GM12873 (cell line): ENCODE measurements at regions not wholly inside any gene's neighbourhood (a gene's known extent, or its start where the extent isn't known, plus 50 kb on each side); places are given as distances from the start of the nearest gene placed in this dataset.

ENCODE experiments used
- TF ChIP-seq, protein P1 (sequence below): IDR thresholded peaks from 2 replicates; pipeline ENCODE4 v1.5.1; 2012; ENCODE audit warnings: low read depth, mild to moderate bottlenecking, moderate library complexity, low read length, control low read depth; ENCODE audit not compliant: insufficient read depth; ENCODE audit errors: missing control alignments

DNA sequence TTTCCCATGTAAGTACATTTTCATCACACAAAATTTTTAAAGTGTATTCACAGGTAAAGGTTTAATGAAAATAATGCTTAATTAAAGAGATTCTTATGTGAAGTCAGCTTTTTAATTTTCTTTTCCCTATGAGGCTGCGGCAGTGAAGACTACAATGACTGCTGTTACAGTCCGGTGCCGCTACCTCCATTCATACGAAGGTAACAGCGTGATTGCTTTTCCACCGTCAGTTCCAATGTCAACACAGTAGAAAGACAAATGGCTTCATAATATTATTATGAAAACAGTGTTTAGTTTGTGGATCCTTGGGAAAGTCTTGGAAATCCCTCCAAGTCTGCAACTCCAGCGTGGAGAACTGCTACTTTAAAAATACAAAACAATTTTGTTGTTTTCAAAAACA lies 254.9 kb upstream of the NRIP1 start:
- TF ChIP-seq, protein P1, sequence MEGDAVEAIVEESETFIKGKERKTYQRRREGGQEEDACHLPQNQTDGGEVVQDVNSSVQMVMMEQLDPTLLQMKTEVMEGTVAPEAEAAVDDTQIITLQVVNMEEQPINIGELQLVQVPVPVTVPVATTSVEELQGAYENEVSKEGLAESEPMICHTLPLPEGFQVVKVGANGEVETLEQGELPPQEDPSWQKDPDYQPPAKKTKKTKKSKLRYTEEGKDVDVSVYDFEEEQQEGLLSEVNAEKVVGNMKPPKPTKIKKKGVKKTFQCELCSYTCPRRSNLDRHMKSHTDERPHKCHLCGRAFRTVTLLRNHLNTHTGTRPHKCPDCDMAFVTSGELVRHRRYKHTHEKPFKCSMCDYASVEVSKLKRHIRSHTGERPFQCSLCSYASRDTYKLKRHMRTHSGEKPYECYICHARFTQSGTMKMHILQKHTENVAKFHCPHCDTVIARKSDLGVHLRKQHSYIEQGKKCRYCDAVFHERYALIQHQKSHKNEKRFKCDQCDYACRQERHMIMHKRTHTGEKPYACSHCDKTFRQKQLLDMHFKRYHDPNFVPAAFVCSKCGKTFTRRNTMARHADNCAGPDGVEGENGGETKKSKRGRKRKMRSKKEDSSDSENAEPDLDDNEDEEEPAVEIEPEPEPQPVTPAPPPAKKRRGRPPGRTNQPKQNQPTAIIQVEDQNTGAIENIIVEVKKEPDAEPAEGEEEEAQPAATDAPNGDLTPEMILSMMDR, result no peak

DNA sequence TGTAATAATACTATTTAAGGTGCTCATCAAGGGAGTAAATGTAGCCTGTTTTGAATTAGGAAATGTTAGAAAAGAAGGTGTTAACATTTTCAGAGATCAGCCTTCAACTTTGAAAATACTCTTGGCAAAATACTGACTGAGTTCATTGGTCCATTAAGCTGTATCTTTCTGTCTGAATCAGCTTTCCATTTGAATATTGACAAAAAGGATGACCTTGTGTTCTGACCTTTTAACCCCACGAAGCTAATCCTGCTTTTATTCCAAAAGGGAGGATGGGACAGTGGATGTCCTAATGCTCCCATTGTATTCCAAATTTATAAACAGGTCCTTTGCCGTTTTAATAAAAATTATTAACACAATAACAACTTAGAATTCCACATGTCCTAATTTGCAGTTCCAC lies 259.7 kb upstream of the NRIP1 start:
- TF ChIP-seq, protein P1, result no peak

DNA sequence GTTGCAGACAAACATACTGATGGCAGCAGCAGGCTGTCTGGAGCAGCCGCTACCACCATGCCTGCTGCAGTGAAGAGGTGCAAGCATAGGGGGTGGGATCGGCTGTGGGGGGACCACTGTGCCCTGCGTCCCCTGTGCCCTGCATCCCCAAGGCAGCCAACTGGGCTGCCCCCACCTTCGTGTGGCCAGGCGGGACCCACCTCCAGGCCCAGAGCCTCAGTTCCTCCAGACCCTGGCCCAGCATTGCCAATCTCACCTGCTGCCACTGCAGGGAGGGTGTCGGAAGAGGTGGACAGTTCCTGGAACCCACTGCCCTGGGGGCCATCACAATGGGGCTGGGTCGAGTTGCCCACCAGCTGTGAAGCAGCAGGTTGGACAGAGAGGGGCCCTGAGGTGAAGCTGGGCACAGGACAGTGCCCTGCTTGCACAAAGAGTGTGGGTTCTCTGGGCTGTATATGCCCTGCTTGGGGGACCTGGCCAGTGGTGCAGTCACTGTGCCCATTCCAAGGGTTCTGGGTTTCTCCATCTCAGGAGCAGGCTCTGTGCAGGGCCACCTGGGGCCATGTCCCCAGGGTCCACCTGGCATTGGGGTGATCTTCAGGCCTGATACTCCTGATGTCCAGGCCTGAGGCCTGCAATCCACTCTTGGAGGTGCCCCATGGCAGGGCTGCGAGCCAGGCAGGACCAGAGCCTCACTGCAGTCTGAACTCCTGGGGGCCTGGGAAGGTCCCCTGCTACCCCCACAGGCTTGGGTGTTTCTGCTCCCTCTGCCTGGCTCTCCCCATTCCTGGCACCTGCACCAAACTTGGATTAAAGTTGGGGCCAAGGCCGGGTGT lies 261.4 kb upstream of the NRIP1 start:
- TF ChIP-seq, protein P1, result no peak

DNA sequence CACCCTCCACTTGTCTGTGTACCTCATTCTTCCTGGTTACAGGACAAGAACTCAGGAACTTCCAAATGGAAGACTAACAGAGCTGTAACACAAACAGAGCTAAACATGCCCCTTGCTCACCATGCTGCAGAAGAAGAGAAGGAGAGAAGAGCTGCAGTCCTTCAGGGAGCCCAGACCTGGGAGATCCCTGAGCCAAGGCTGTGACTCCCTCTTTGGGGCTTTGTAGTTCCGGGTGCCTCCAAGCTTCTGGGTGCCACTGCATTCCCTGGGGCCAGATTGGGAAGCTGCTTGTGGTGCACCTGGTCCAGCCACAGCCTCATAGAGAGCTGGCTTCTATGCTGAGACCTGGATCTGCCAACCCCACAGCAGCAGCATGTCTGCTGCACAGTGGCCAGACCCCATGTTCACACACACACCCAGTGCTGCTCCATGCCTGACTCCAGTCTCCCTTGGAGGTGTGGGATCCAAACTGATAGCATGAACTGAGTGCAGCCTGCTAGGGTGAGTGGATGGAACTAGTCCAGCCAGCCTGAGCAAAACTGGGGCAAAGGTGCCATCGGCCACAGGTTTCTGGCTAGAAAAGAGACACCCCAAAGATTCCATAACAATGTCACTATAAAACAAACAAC lies 263.0 kb upstream of the NRIP1 start:
- TF ChIP-seq, protein P1, result no peak

DNA sequence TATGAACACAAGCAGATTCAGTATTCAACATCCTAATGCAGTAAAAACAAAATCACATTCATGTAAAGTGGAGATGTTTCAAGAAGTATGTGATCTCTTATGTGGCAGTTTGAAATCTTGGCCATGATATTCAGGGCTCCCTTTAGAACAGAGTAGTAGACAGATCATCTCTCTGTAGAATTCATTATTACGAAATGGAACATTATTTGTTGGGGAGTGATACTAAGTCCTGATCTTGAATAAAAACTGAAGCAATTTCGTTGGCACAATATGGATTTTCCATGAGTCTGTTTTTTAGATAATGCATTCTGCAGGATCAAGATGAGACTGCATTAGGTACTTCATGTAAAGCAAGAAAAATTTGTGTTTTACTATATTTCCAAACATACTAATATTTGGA lies 264.4 kb upstream of the NRIP1 start:
- TF ChIP-seq, protein P1, result no peak

DNA sequence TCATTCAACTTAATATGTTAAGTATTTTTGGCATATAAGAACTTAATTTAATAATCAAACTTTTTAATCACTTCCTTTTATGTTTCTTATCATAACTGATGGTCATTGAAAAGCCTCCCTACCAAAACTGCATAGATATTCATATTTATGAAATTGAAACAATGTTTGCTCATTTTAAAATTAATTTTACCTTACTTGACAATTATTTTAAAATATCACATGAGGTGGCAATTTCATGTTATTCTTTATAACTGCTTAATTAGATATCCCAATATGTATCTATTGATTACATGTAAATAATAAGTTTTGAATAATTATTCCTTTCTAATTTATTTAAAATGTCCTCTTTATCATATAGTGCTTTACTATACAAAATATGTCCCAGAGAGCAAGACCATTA lies 266.1 kb upstream of the NRIP1 start:
- TF ChIP-seq, protein P1, result no peak

DNA sequence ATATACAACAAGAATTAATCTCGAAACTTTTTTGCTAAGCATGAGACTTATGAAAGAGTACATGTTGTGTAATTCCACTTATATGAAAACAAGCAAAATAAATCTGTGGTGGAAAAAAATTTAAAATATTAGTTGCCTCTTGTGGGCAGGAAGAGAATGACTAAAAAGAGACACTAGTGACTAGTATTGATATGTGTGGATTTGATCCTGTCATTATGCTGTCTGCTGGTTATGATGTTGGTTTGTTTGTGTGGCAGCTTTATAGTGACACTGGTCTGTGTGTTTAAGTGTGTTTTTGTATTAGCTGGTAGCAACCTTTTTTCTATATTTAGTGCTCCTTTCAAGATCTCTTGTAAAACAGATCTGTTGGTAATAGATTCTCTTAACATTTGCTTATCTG lies 267.8 kb upstream of the NRIP1 start:
- TF ChIP-seq, protein P1, result no peak
